HCT116 (cell line): ENCODE measurements at regions not wholly inside any gene's neighbourhood (a gene's known extent, or its start where the extent isn't known, plus 50 kb on each side); places are given as distances from the start of the nearest gene placed in this dataset.

Source experiments
- ATAC-seq: fragments of 200-7000 bp; cut with Tn5 transposase; 2 replicates; pipeline ENCODE4 v1.9.1; 2020; ENCODE audit warnings: mild to moderate bottlenecking, moderate library complexity
- BruUV-seq: library from RNA; stranded (reverse); fragments of 400-500 nt; replicated peaks from 2 replicates; lab custom pipeline; 2021; lab: Mats Ljungman, UMichigan
- CTCF ChIA-PET: fragments of 300-600 bp; sonication (Branson Sonifier 250); formaldehyde crosslinking; loops from one replicate; lab custom pipeline; 2021; ENCODE audit warnings: antibody characterized with exemption; lab: Charles Lee
- POLR2A ChIA-PET: fragments of 300-600, 350-600 bp; sonication (Branson Sonifier 250); formaldehyde crosslinking; loops from one replicate; lab custom pipeline; 2021; ENCODE audit warnings: antibody characterized with exemption; lab: Charles Lee
- RAD21 ChIA-PET, 2 experiments: fragments of 300-600 bp; sonication (Branson Sonifier 250); formaldehyde crosslinking; loops; one replicate each; lab custom pipeline; 2023; ENCODE audit warnings: low total read pairs in 2 of 2; ENCODE audit not compliant: uncharacterized antibody in 2 of 2, unreplicated experiment in 2 of 2, low non-redundant PET in 1 of 2; lab: Charles Lee
- DNase-seq: peaks from one replicate; pipeline ENCODE4 v3.0.0-alpha.2; 2010; ENCODE audit warnings: low read depth, low spot score
- H2AFZ ChIP-seq: fragments of 200-600 bp; shearing (Covaris generic), sonication (generic); 2 replicates; pipeline ENCODE4 v1.6.1; 2017; ENCODE audit warnings: low read depth, mixed run types, mixed read lengths, antibody characterized with exemption, low read length; ENCODE audit not compliant: poor library complexity, severe bottlenecking
- H3K27ac ChIP-seq: 2 replicates; pipeline ENCODE4 v1.5.1; 2012; ENCODE audit warnings: low read depth, low read length
- H3K27me3 ChIP-seq: fragments of 200-600 bp; sonication (generic); 2 replicates; pipeline ENCODE4 v1.6.1; 2016; ENCODE audit warnings: mixed run types, low read length, mixed read lengths; ENCODE audit not compliant: insufficient read depth
- H3K36me3 ChIP-seq, 2 experiments: fragments of 200-500 bp in 1 of 2; fragments of 200-600 bp in 1 of 2; sonication (Bioruptor generic) in 1 of 2; sonication (generic) in 1 of 2; 2 replicates each; pipeline versions ENCODE4 v1.5.1 to v1.6.1; 2014 to 2016; ENCODE audit warnings: low read length in 2 of 2, inconsistent platforms in 1 of 2, mixed read lengths in 1 of 2, mixed run types in 1 of 2; ENCODE audit not compliant: insufficient read depth in 2 of 2, control insufficient read depth in 1 of 2
- H3K4me1 ChIP-seq, 2 experiments: fragments of 200-600 bp in 1 of 2; sonication (generic) in 1 of 2; 2 replicates each; pipeline versions ENCODE4 v1.5.1 to v1.6.1; 2012 to 2017; ENCODE audit warnings: low read length in 2 of 2, inconsistent platforms in 1 of 2, mild to moderate bottlenecking in 1 of 2, mixed read lengths in 1 of 2, mixed run types in 1 of 2, moderate library complexity in 1 of 2; ENCODE audit not compliant: insufficient read depth in 2 of 2, control insufficient read depth in 1 of 2
- H3K4me2 ChIP-seq: fragments of 200-600 bp; sonication (generic); 2 replicates; pipeline ENCODE4 v1.6.1; 2017; ENCODE audit warnings: mixed run types, low read length, mixed read lengths
- H3K4me3 ChIP-seq, 2 experiments: fragments of 200-600 bp in 1 of 2; sonication (generic) in 1 of 2; replicated peaks in 1 of 2; 2 replicates each; pipeline ENCODE4 v1.5.1; 2011 to 2016; ENCODE audit warnings: low read length in 2 of 2, control low read depth in 1 of 2, low read depth in 1 of 2, mild to moderate bottlenecking in 1 of 2, mixed read lengths in 1 of 2, mixed run types in 1 of 2
- H3K79me2 ChIP-seq: fragments of 200-600 bp; sonication (generic); 2 replicates; pipeline ENCODE4 v1.6.1; 2017; ENCODE audit warnings: mild to moderate bottlenecking, mixed run types, low read length, moderate library complexity, mixed read lengths; ENCODE audit not compliant: insufficient read depth
- H3K9ac ChIP-seq: fragments of 200-600 bp; sonication (generic); 2 replicates; pipeline ENCODE4 v1.6.1; 2016; ENCODE audit warnings: low read length, mixed read lengths
- H3K9me2 ChIP-seq: fragments of 200-600 bp; sonication (generic), shearing (Covaris generic); 2 replicates; pipeline ENCODE4 v1.6.1; 2017; ENCODE audit warnings: mixed run types, mild to moderate bottlenecking, moderate library complexity; ENCODE audit not compliant: insufficient read depth
- H3K9me3 ChIP-seq, 2 experiments: fragments of 200-500 bp in 1 of 2; fragments of 200-600 bp in 1 of 2; sonication (Bioruptor generic) in 1 of 2; sonication (generic) in 1 of 2; 2 replicates each; pipeline ENCODE4 v1.6.1; 2014 to 2017; ENCODE audit warnings: low read length in 2 of 2, mixed read lengths in 2 of 2, inconsistent platforms in 1 of 2, low read depth in 1 of 2, mild to moderate bottlenecking in 1 of 2, mixed run types in 1 of 2, moderate library complexity in 1 of 2; ENCODE audit not compliant: control insufficient read depth in 1 of 2, insufficient read depth in 1 of 2
- H4K20me1 ChIP-seq: fragments of 200-600 bp; sonication (generic), shearing (Covaris generic); 2 replicates; pipeline ENCODE4 v1.6.1; 2017; ENCODE audit warnings: mixed run types, mild to moderate bottlenecking, moderate library complexity; ENCODE audit not compliant: insufficient read depth
- ATF3 ChIP-seq: IDR thresholded peaks from 2 replicates; pipeline ENCODE4 v1.6.1; 2012
- CBX3 ChIP-seq: IDR thresholded peaks from 2 replicates; pipeline ENCODE4 v1.6.1; 2012; ENCODE audit warnings: low read depth
- CEBPB ChIP-seq: IDR thresholded peaks from 2 replicates; pipeline ENCODE4 v1.6.1; 2012; ENCODE audit warnings: low read depth
- CTCF ChIP-seq, 3 experiments: fragments of 200-600 bp in 1 of 3; sonication (generic) in 1 of 3; IDR thresholded peaks in 2 of 3; conservative IDR thresholded peaks in 1 of 3; 2 replicates each; pipeline ENCODE4 v1.5.1; 2012 to 2017; ENCODE audit warnings: low read depth in 2 of 3, low read length in 2 of 3, antibody characterized with exemption in 1 of 3, borderline replicate concordance in 1 of 3, control low read depth in 1 of 3, mild to moderate bottlenecking in 1 of 3, mixed read lengths in 1 of 3, mixed run types in 1 of 3, moderate library complexity in 1 of 3; ENCODE audit not compliant: insufficient read depth in 1 of 3
- ELF1 ChIP-seq: IDR thresholded peaks from 2 replicates; pipeline ENCODE4 v1.6.1; 2012; ENCODE audit warnings: low read depth, borderline replicate concordance
- JUND ChIP-seq: IDR thresholded peaks from 2 replicates; pipeline ENCODE4 v1.6.1; 2012
- POLR2A ChIP-seq: IDR thresholded peaks from 2 replicates; pipeline ENCODE4 v1.7.0; 2011; ENCODE audit warnings: borderline replicate concordance; ENCODE audit not compliant: insufficient read depth, insufficient read length; ENCODE audit errors: extremely low read depth
- POLR2AphosphoS5 ChIP-seq: IDR thresholded peaks from 2 replicates; pipeline ENCODE4 v1.6.1; 2011; ENCODE audit warnings: mild to moderate bottlenecking, low read depth, low read length, moderate library complexity
- REST ChIP-seq: IDR thresholded peaks from 2 replicates; pipeline ENCODE4 v1.6.1; 2012; ENCODE audit warnings: low read depth
- SIN3A ChIP-seq: IDR thresholded peaks from 2 replicates; pipeline ENCODE4 v1.6.1; 2012; ENCODE audit warnings: low read depth
- SP1 ChIP-seq: IDR thresholded peaks from 2 replicates; pipeline ENCODE4 v1.6.1; 2012; ENCODE audit warnings: low read depth
- SRF ChIP-seq: IDR thresholded peaks from 2 replicates; pipeline ENCODE4 v1.6.1; 2012; ENCODE audit warnings: low read depth
- TCF7L2 ChIP-seq: IDR thresholded peaks from 2 replicates; pipeline ENCODE4 v1.7.0; 2011; ENCODE audit warnings: borderline replicate concordance, inconsistent platforms; ENCODE audit not compliant: insufficient read depth, insufficient read length; ENCODE audit errors: extremely low read depth
- ZBTB33 ChIP-seq: IDR thresholded peaks from 2 replicates; pipeline ENCODE4 v1.6.1; 2011; ENCODE audit warnings: mild to moderate bottlenecking, low read length, moderate library complexity; ENCODE audit not compliant: insufficient replicate concordance; ENCODE audit errors: extremely low read depth
- ZNF274 ChIP-seq: fragments of 200-500 bp; sonication (Bioruptor generic); IDR thresholded peaks from 2 replicates; pipeline ENCODE4 v1.6.1; 2014; ENCODE audit warnings: mild to moderate bottlenecking, low read depth, low read length, inconsistent platforms
- intact Hi-C: fragments of 100-400 bp; cut with micrococcal nuclease; formaldehyde crosslinking; loops from 2 replicates; pipeline ENCODE4 v1.10.0; 2022

GRCh38 chr9:74333384-74334032, 163.6 kb upstream of the RORB start:
- Histone ChIP-seq H3K9ac (no peak overlapping the region), H3K9me3 (no peaks in the 10 kb centered on the region), H4K20me1 (no peaks in the 10 kb centered on the region), H3K27me3 (no peaks in the 10 kb centered on the region), H2AFZ (no peak overlapping the region), H3K4me1 (no peaks in the 10 kb centered on the region), H3K79me2 (no peaks in the 10 kb centered on the region), H3K9me2 (no peaks in the 10 kb centered on the region), H3K27ac (no peak overlapping the region), H3K4me2 (no peak overlapping the region), H3K36me3 (no peaks in the 10 kb centered on the region), H3K4me3 (no peak overlapping the region)
- ATAC-seq (no peak), DNase-seq (no peak)
- RAD21 ChIA-PET: no interaction called here
- POLR2A ChIA-PET: no interaction called here
- intact Hi-C loops: no loop called here
- CTCF ChIA-PET: no interaction called here
- no TSS peak for BruUV-seq
- TF ChIP-seq POLR2AphosphoS5 (no peak), SRF (no peak), TCF7L2 (no peak), POLR2A (no peak), CTCF (IDR thresholded peaks at IDR 0.05 in 2 of 3, conservative IDR thresholded peaks at IDR 0.05 in 1 of 3; ENCODE audit: borderline replicate concordance in 1 of 3, insufficient read depth in 1 of 3, low read depth in 2 of 3, low read length in 2 of 3) (no peak), JUND (no peak), REST (no peak), SP1 (no peak), ATF3 (no peak), CBX3 (no peak), ZNF274 (no peak), ZBTB33 (no peak), ELF1 (no peak), CEBPB (no peak), SIN3A (no peak)
- TF ChIP-seq, all 23 proteins: peak for 0
